Smooth muscle cell (in vitro differentiated cells): ENCODE measurements at regions not wholly inside any gene's neighbourhood (a gene's known extent, or its start where the extent isn't known, plus 50 kb on each side); places are given as distances from the start of the nearest gene placed in this dataset.
A peak's percentile ranks its signal among the peaks of the same experiment; 100 is the strongest.

Experiments
- DNase-seq: peaks from one replicate; lab custom pipeline; 2025; ENCODE audit not compliant: unreplicated experiment; lab: John Stamatoyannopoulos, UW
- H2AFZ ChIP-seq: fragments of 200-600 bp; sonication (generic); 2 replicates; pipeline ENCODE4 v1.6.0; 2016; ENCODE audit warnings: antibody characterized with exemption, low read depth, mild to moderate bottlenecking
- H3F3A ChIP-seq: fragments of 200-600 bp; sonication (generic); 2 replicates; pipeline ENCODE4 v1.6.0; 2017; ENCODE audit warnings: antibody characterized with exemption, low read depth
- H3K27ac ChIP-seq: fragments of 200-600 bp; sonication (generic); 2 replicates; pipeline ENCODE4 v1.5.1; 2016; ENCODE audit warnings: low read depth, mild to moderate bottlenecking
- H3K27me3 ChIP-seq: fragments of 200-600 bp; sonication (generic); 2 replicates; pipeline ENCODE4 v1.6.1; 2016; ENCODE audit warnings: low read depth, mild to moderate bottlenecking
- H3K36me3 ChIP-seq: fragments of 200-600 bp; sonication (generic); 2 replicates; pipeline ENCODE4 v1.5.1; 2016; ENCODE audit warnings: low read depth
- H3K4me1 ChIP-seq: fragments of 200-600 bp; sonication (generic); 2 replicates; pipeline ENCODE4 v1.5.1; 2016; ENCODE audit warnings: low read depth
- H3K4me2 ChIP-seq: fragments of 200-600 bp; sonication (generic); 2 replicates; pipeline ENCODE4 v1.6.0; 2016; ENCODE audit warnings: mild to moderate bottlenecking
- H3K4me3 ChIP-seq: fragments of 200-600 bp; sonication (generic); 2 replicates; pipeline ENCODE4 v1.5.1; 2016; ENCODE audit warnings: mild to moderate bottlenecking
- H3K79me2 ChIP-seq: fragments of 200-600 bp; sonication (generic); 2 replicates; pipeline ENCODE4 v1.6.0; 2016; ENCODE audit warnings: low read depth, mild to moderate bottlenecking
- H3K9ac ChIP-seq: fragments of 200-600 bp; sonication (generic); 2 replicates; pipeline ENCODE4 v1.6.0; 2016; ENCODE audit warnings: low read depth
- H3K9me3 ChIP-seq: fragments of 200-600 bp; sonication (generic); replicated peaks from 2 replicates; pipeline ENCODE4 v1.5.1; 2016; ENCODE audit warnings: low read depth
- H4K20me1 ChIP-seq: fragments of 200-600 bp; sonication (generic); 2 replicates; pipeline ENCODE4 v1.6.0; 2016; ENCODE audit warnings: low read depth
- CTCF ChIP-seq: fragments of 200-600 bp; sonication (generic); IDR thresholded peaks from 2 replicates; pipeline ENCODE4 v1.5.1; 2017; ENCODE audit warnings: borderline replicate concordance, mild to moderate bottlenecking, antibody characterized with exemption; ENCODE audit not compliant: insufficient read depth, poor library complexity, severe bottlenecking
- WGBS: methylation state at CpG from one replicate; pipeline ENCODE4 v1.1.7; 2016; ENCODE audit warnings: low lambda C conversion rate; 5-methylcytosine and 5-hydroxymethylcytosine counted together

GRCh38 chr15:39092761-39093160 lies 488.1 kb upstream of the THBS1 start:
- Histone ChIP-seq H3K27me3 (no peaks in the 10 kb centered on the region), H3K4me3 (no peak overlapping the region), H4K20me1 (no peaks in the 10 kb centered on the region), H3K9me3 (no peaks in the 10 kb centered on the region), H3K4me2 (no peak overlapping the region), H3K36me3 (no peaks in the 10 kb centered on the region), H3K79me2 (no peaks in the 10 kb centered on the region), H3K4me1 (peaks cover 23% of the 10 kb centered on the region), H2AFZ (no peak overlapping the region), H3K27ac (no peak overlapping the region), H3K9ac (no peak overlapping the region), H3F3A (no peaks in the 10 kb centered on the region)
- no peak for DNase-seq
- 78% methylated on average over 2 of the region's 2 CpGs for WGBS
- TF ChIP-seq CTCF: no peak

- no peaks in the 10 kb centered on the region for H3F3A ChIP-seq
- H3K36me3 ChIP-seq: no peaks in the 10 kb centered on the region
- DNase-seq: no peak
- H4K20me1 ChIP-seq: no peaks in the 10 kb centered on the region
- H3K27me3 ChIP-seq: no peaks in the 10 kb centered on the region
- H3K4me2 ChIP-seq: no peak overlapping the region
- no peak overlapping the region for H3K9ac ChIP-seq
- H3K4me1 ChIP-seq: peaks cover 18% of the 10 kb centered on the region
- H2AFZ ChIP-seq: no peak overlapping the region
- no peaks in the 10 kb centered on the region for H3K79me2 ChIP-seq
- H3K4me3 ChIP-seq: no peak overlapping the region
- H3K27ac ChIP-seq: no peak overlapping the region
- no peaks in the 10 kb centered on the region for H3K9me3 ChIP-seq
- TF ChIP-seq CTCF: no peak
These were observed 486.8 kb upstream of the THBS1 start for GRCh38 chr15:39094116-39094515.

GRCh38 chr15:39095218-39095879 lies 485.5 kb upstream of the THBS1 start:
- Histone ChIP-seq H3K79me2 (no peaks in the 10 kb centered on the region), H3K27ac (peak overlapping the region; percentile 40), H4K20me1 (no peaks in the 10 kb centered on the region), H3K27me3 (no peaks in the 10 kb centered on the region), H3K4me3 (no peak overlapping the region), H2AFZ (peak overlapping the region; percentile 93), H3K9me3 (no peaks in the 10 kb centered on the region), H3K9ac (no peak overlapping the region), H3F3A (no peaks in the 10 kb centered on the region), H3K4me2 (peak overlapping the region; percentile 62), H3K4me1 (peaks cover 18% of the 10 kb centered on the region), H3K36me3 (no peaks in the 10 kb centered on the region)
- whole genome bisulfite sequencing: 57% methylated on average over 8 of the region's 8 CpGs
- no peak for TF ChIP-seq CTCF
- DNase-seq: no peak

GRCh38 chr15:39096608-39097205 lies 484.2 kb upstream of the THBS1 start:
- Histone ChIP-seq H3K27me3 (no peaks in the 10 kb centered on the region), H3K4me3 (no peak overlapping the region), H3K79me2 (no peaks in the 10 kb centered on the region), H3F3A (no peaks in the 10 kb centered on the region), H3K36me3 (no peaks in the 10 kb centered on the region), H4K20me1 (no peaks in the 10 kb centered on the region), H2AFZ (no peak overlapping the region), H3K27ac (no peak overlapping the region), H3K4me2 (no peak overlapping the region), H3K4me1 (peaks cover 18% of the 10 kb centered on the region), H3K9ac (no peak overlapping the region), H3K9me3 (no peaks in the 10 kb centered on the region)
- WGBS: 83% methylated on average over 3 of the region's 3 CpGs
- no peak for TF ChIP-seq CTCF
- no peak for DNase-seq
